ENCODE measurements at regions not wholly inside any gene's neighbourhood (a gene's known extent, or its start where the extent isn't known, plus 50 kb on each side); places are given as distances from the start of the nearest gene placed in this dataset.

- TF ChIP-seq, protein P1, sequence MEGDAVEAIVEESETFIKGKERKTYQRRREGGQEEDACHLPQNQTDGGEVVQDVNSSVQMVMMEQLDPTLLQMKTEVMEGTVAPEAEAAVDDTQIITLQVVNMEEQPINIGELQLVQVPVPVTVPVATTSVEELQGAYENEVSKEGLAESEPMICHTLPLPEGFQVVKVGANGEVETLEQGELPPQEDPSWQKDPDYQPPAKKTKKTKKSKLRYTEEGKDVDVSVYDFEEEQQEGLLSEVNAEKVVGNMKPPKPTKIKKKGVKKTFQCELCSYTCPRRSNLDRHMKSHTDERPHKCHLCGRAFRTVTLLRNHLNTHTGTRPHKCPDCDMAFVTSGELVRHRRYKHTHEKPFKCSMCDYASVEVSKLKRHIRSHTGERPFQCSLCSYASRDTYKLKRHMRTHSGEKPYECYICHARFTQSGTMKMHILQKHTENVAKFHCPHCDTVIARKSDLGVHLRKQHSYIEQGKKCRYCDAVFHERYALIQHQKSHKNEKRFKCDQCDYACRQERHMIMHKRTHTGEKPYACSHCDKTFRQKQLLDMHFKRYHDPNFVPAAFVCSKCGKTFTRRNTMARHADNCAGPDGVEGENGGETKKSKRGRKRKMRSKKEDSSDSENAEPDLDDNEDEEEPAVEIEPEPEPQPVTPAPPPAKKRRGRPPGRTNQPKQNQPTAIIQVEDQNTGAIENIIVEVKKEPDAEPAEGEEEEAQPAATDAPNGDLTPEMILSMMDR (IDR thresholded peaks at IDR 0.05): no peak
- TF ChIP-seq POLR2A (IDR thresholded peaks at IDR 0.05): no peak
These were observed 53.3 kb upstream of the FAM180A start for GRCh38 chr7:135801877-135802276.

Data from uterus (tissue), 2 donors.